ENCODE measurements at regions not wholly inside any gene's neighbourhood (a gene's known extent, or its start where the extent isn't known, plus 50 kb on each side); places are given as distances from the start of the nearest gene placed in this dataset.
"Not testable (repeated sequence)": the region's sequence is repeated elsewhere in the genome, so short reads cannot be mapped to it uniquely, and the experiment has no call there.

DNA sequence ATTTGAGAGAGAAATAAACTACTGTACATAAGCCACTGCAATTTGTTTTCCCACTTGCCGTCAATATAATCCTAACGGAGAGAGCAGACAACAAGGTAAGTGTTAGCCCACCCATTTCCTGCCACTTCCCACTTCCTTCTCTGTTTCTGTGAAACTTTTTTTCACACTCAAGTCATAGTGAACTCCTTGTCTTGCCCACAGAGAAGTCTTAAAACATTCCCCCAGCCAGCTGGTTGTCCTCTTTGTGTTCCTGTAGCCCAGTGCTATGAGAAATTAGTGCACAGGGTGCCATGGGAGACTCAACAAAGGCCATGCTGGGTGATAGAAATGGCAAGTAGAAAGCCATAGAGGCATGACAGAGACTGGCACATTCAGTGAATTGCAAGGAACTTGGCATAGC lies 208.6 kb downstream of the BLID start:
- DNase-seq (ENCODE audit: low read depth), result no peak
- no peak overlapping the region for H3K4me3 ChIP-seq (ENCODE audit: control insufficient read depth, low read depth, low read length)
- TF ChIP-seq, protein P1, sequence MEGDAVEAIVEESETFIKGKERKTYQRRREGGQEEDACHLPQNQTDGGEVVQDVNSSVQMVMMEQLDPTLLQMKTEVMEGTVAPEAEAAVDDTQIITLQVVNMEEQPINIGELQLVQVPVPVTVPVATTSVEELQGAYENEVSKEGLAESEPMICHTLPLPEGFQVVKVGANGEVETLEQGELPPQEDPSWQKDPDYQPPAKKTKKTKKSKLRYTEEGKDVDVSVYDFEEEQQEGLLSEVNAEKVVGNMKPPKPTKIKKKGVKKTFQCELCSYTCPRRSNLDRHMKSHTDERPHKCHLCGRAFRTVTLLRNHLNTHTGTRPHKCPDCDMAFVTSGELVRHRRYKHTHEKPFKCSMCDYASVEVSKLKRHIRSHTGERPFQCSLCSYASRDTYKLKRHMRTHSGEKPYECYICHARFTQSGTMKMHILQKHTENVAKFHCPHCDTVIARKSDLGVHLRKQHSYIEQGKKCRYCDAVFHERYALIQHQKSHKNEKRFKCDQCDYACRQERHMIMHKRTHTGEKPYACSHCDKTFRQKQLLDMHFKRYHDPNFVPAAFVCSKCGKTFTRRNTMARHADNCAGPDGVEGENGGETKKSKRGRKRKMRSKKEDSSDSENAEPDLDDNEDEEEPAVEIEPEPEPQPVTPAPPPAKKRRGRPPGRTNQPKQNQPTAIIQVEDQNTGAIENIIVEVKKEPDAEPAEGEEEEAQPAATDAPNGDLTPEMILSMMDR (conservative IDR thresholded peaks at IDR 0.05; ENCODE audit: control insufficient read depth, insufficient read depth, low read depth, low read length), result no peak

DNA sequence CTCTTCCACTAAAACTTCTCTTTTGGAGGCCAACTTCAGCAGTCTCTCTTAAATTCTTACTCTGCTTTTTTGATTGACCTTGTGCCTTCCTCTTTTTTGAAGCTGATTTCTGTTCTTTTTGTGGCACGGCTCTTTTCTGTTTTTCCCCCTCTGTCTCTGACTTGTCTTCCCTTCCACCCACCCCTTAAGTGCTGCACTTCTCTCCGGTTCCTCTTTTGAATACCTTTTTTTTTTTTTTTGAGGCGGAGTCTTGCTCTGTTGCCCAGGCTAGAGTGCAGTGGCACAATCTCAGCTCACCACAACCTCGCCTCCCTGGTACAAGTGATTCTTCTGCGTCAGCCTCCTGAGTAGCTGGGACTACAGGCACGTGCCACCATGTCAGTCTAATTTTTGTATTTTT lies 211.9 kb downstream of the BLID start:
- DNase-seq (ENCODE audit: low read depth), result no peak

DNA sequence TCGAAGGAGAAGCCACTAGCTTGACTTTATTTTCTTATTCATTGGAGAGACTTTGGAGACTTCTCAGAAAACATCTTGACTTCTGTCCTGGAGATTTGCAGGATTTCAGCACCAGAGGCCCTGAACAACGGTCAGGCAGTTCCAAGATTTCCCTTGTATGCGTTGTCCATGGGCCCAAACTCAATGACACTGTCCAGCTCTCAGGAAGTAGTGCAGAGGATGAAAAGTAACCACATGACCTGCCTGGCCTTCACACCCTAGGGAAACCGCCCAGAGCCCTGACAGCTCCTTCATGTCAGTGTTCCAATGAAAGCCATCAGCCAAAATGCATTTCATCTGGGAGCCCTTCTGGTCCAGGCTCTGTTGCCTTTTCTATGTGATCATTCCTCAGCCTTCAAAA lies 214.1 kb downstream of the BLID start:
- no peak overlapping the region for H3K4me3 ChIP-seq (ENCODE audit: control insufficient read depth, low read depth, low read length)
- no peak for DNase-seq (ENCODE audit: low read depth)
- TF ChIP-seq, protein P1 (conservative IDR thresholded peaks at IDR 0.05; ENCODE audit: control insufficient read depth, insufficient read depth, low read depth, low read length), result no peak

More for the DNA sequence above, 211.9 kb downstream of the BLID start:
- TF ChIP-seq, protein P1 (conservative IDR thresholded peaks at IDR 0.05; ENCODE audit: control insufficient read depth, insufficient read depth, low read depth, low read length), result no peak
- no peak overlapping the region for H3K4me3 ChIP-seq (ENCODE audit: control insufficient read depth, low read depth, low read length)

DNA sequence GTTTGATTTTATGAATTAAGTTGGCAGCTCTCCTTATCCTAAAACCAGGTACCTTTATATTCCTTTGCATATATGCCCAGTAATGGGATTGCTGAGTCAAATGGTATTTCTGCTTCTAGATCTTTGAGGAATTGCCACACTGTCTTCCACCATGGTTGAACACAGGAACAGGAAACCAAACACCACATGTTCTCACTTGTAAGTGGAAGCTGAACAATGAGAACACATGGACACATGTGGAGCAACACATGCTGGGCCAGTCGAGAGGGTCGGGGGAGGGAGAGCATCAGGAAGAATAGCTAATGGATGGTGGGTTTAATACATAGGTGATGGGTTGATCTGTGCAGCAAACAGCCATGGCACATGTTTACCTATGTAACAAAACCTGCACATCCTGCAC lies 214.6 kb downstream of the BLID start:
- not testable (repeated sequence) for DNase-seq (ENCODE audit: low read depth); H3K4me3 ChIP-seq (ENCODE audit: control insufficient read depth, low read depth, low read length)

GRCh38 chr11:121899520-121899919 lies 216.5 kb downstream of the BLID start:
- TF ChIP-seq, protein P1 (conservative IDR thresholded peaks at IDR 0.05; ENCODE audit: control insufficient read depth, insufficient read depth, low read depth, low read length), result no peak
- no peak for DNase-seq (ENCODE audit: low read depth)
- H3K4me3 ChIP-seq (ENCODE audit: control insufficient read depth, low read depth, low read length), result no peak overlapping the region

DNA sequence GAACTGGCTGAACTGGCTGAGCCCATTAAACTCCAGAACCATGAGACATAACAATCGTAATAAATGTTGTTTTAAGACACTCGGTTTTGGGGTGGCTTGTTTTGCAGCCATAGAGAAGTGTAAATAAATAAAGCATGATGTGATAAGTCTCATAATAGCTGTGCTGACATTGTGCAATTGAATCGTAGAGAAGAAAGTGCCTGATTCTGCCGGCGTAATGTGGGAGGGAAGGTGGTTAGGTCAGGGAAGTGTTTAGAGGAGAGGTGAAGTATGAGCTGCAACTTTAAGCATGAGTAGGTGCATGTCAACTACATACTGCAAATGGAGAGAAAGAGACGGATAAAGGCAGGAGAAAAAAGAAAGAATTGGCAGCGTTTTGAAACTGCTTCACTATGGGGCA lies 217.1 kb downstream of the BLID start:
- TF ChIP-seq, protein P1 (conservative IDR thresholded peaks at IDR 0.05; ENCODE audit: control insufficient read depth, insufficient read depth, low read depth, low read length), result no peak
- no peak overlapping the region for H3K4me3 ChIP-seq (ENCODE audit: control insufficient read depth, low read depth, low read length)
- DNase-seq (ENCODE audit: low read depth), result peak; percentile 18

DNA sequence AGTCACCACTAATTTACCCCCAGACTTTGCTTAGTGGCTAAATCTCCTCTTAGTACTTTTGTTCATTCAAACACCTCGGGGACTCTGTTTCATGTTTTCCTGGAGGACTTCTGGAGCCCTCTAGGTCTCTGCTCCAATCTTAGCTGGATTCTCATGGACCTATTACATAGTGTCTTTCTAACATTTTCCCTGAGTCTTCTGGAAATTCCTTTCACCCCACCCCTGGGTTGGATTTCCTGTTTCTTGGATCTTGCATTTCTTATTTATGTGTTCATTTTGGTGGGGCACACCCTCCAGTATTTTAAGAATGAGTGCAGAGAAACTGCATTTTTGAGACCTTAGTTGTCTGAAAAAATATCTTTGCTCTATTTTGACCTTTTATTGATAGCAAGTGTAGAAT lies 220.1 kb downstream of the BLID start:
- TF ChIP-seq, protein P1 (conservative IDR thresholded peaks at IDR 0.05; ENCODE audit: control insufficient read depth, insufficient read depth, low read depth, low read length), result no peak
- DNase-seq (ENCODE audit: low read depth), result peak; percentile 48
- H3K4me3 ChIP-seq (ENCODE audit: control insufficient read depth, low read depth, low read length), result no peak overlapping the region

Measured in fibroblast of mammary gland (primary cell).